SK-N-SH (cell line): ENCODE measurements at regions not wholly inside any gene's neighbourhood (a gene's known extent, or its start where the extent isn't known, plus 50 kb on each side); places are given as distances from the start of the nearest gene placed in this dataset.

Experiments
- CTCF ChIA-PET: fragments of 300-600, 350-600 bp; formaldehyde crosslinking; extraction: SDS; loops from one replicate; lab custom pipeline; 2021; lab: Yijun Ruan, JAX
- POLR2A ChIA-PET: fragments of 350-600 bp; sonication (Branson Sonifier 250); formaldehyde crosslinking; extraction: SDS; loops from one replicate; lab custom pipeline; 2020; ENCODE audit warnings: antibody characterized with exemption, inconsistent platforms; lab: Yijun Ruan, JAX
- DNase-seq: peaks from one replicate; pipeline ENCODE4 v3.0.0; 2012
- H2AFZ ChIP-seq: fragments of 200-600 bp; sonication (generic); 2 replicates; pipeline ENCODE4 v1.8.1; 2016; ENCODE audit warnings: antibody characterized with exemption, mild to moderate bottlenecking, low read depth
- H3F3A ChIP-seq: fragments of 200-600 bp; sonication (generic); replicated peaks from 2 replicates; pipeline ENCODE3; 2016; ENCODE audit warnings: antibody characterized with exemption, mild to moderate bottlenecking; ENCODE audit not compliant: insufficient read depth
- H3K27ac ChIP-seq, 2 experiments: fragments of 200-500 bp in 1 of 2; fragments of 200-600 bp in 1 of 2; sonication (Bioruptor generic) in 1 of 2; sonication (generic), shearing (Covaris generic) in 1 of 2; 2 replicates each; pipeline versions ENCODE4 v1.5.1 to v1.6.1; 2014 to 2016; ENCODE audit warnings: low read depth in 2 of 2, inconsistent platforms in 1 of 2, low read length in 1 of 2, mild to moderate bottlenecking in 1 of 2, mixed read lengths in 1 of 2
- H3K27me3 ChIP-seq: fragments of 200-600 bp; sonication (generic), shearing (Covaris generic); 2 replicates; pipeline ENCODE4 v1.6.1; 2016; ENCODE audit warnings: mixed run types; ENCODE audit not compliant: insufficient read depth
- H3K36me3 ChIP-seq, 2 experiments: fragments of 200-500 bp in 1 of 2; fragments of 200-600 bp in 1 of 2; sonication (Bioruptor generic) in 1 of 2; sonication (generic) in 1 of 2; replicated peaks in 1 of 2; 2 replicates each; pipeline versions ENCODE3 to v1.5.1; 2014 to 2016; ENCODE audit warnings: low read length in 1 of 2, mild to moderate bottlenecking in 1 of 2; ENCODE audit not compliant: insufficient read depth in 2 of 2, control insufficient read depth in 1 of 2
- H3K4me1 ChIP-seq, 2 experiments: fragments of 200-500 bp in 1 of 2; fragments of 200-600 bp in 1 of 2; sonication (Bioruptor generic) in 1 of 2; sonication (generic), shearing (Covaris generic) in 1 of 2; 2 replicates each; pipeline versions ENCODE4 v1.5.1 to v1.6.1; 2014 to 2016; ENCODE audit warnings: low read depth in 1 of 2, low read length in 1 of 2, mixed run types in 1 of 2; ENCODE audit not compliant: insufficient read depth in 2 of 2, control insufficient read depth in 1 of 2
- H3K4me2 ChIP-seq: fragments of 200-600 bp; sonication (generic), shearing (Covaris generic); 2 replicates; pipeline ENCODE4 v1.6.1; 2017; ENCODE audit warnings: mixed run types
- H3K4me3 ChIP-seq, 2 experiments: fragments of 200-500 bp in 1 of 2; fragments of 200-600 bp in 1 of 2; sonication (Bioruptor generic) in 1 of 2; sonication (generic), shearing (Covaris generic) in 1 of 2; 2 replicates each; pipeline versions ENCODE4 v1.5.1 to v1.8.1; 2014 to 2016; ENCODE audit warnings: low read depth in 2 of 2, inconsistent platforms in 1 of 2, low read length in 1 of 2, mild to moderate bottlenecking in 1 of 2, mixed read lengths in 1 of 2, moderate library complexity in 1 of 2
- H3K79me2 ChIP-seq: fragments of 200-600 bp; sonication (generic); 2 replicates; pipeline ENCODE4 v1.8.1; 2017; ENCODE audit warnings: mild to moderate bottlenecking; ENCODE audit not compliant: insufficient read depth
- H3K9ac ChIP-seq: fragments of 200-600 bp; sonication (generic); 2 replicates; pipeline ENCODE4 v1.6.1; 2017; ENCODE audit warnings: mixed run types
- H3K9me2 ChIP-seq: fragments of 200-600 bp; sonication (generic); 2 replicates; pipeline ENCODE4 v1.6.1; 2017; ENCODE audit warnings: mixed run types
- H3K9me3 ChIP-seq: fragments of 200-600 bp; sonication (generic); 2 replicates; pipeline ENCODE4 v1.6.1; 2017; ENCODE audit warnings: mixed run types, mild to moderate bottlenecking, moderate library complexity
- H4K20me1 ChIP-seq: fragments of 200-600 bp; sonication (generic); 2 replicates; pipeline ENCODE4 v1.6.1; 2017; ENCODE audit warnings: mild to moderate bottlenecking, mixed run types; ENCODE audit not compliant: insufficient read depth
- CHD2 ChIP-seq: fragments of 150-350 bp; IDR thresholded peaks from 2 replicates; pipeline ENCODE4 v1.6.1; 2018; ENCODE audit warnings: low read length; ENCODE audit not compliant: partially characterized antibody
- ELF1 ChIP-seq: IDR thresholded peaks from 2 replicates; pipeline ENCODE4 v1.4.0; 2012
- EZH2phosphoT487 ChIP-seq: fragments of 200-600 bp; sonication (generic); IDR thresholded peaks from 2 replicates; pipeline ENCODE4 v1.6.1; 2017; ENCODE audit warnings: low read depth, mixed run types, mild to moderate bottlenecking, antibody characterized with exemption, moderate library complexity, borderline replicate concordance
- FOSL2 ChIP-seq: IDR thresholded peaks from 2 replicates; pipeline ENCODE4 v1.4.0; 2012; ENCODE audit warnings: low read depth, mild to moderate bottlenecking, moderate library complexity, borderline replicate concordance
- FOXJ3 ChIP-seq: sonication (generic); formaldehyde crosslinking; IDR thresholded peaks from 2 replicates; pipeline ENCODE4 v1.5.1; 2020; ENCODE audit warnings: mild to moderate bottlenecking, missing genetic modification reagents
- JUND ChIP-seq: IDR thresholded peaks from 2 replicates; pipeline ENCODE4 v1.4.0; 2012
- MAX ChIP-seq: IDR thresholded peaks from 2 replicates; pipeline ENCODE4 v1.4.0; 2012; ENCODE audit warnings: low read depth
- MEF2A ChIP-seq: IDR thresholded peaks from 2 replicates; pipeline ENCODE4 v1.4.0; 2012; ENCODE audit warnings: low read depth, borderline replicate concordance
- MXI1 ChIP-seq: IDR thresholded peaks from 2 replicates; pipeline ENCODE4 v1.6.1; 2012; ENCODE audit warnings: mild to moderate bottlenecking, low read depth, low read length, improper control_type of control experiment
- PBX3 ChIP-seq: IDR thresholded peaks from 2 replicates; pipeline ENCODE4; 2012
- POLR2AphosphoS5 ChIP-seq: IDR thresholded peaks from 2 replicates; pipeline ENCODE4 v1.6.1; 2012; ENCODE audit warnings: low read depth, low read length
- RFX5 ChIP-seq: IDR thresholded peaks from 2 replicates; pipeline ENCODE4 v1.6.1; 2012; ENCODE audit warnings: mild to moderate bottlenecking, improper control_type of control experiment, low read length
- RXRA ChIP-seq: IDR thresholded peaks from 2 replicates; pipeline ENCODE4 v1.4.0; 2012; ENCODE audit warnings: low read depth, mild to moderate bottlenecking, borderline replicate concordance
- SIN3A ChIP-seq: IDR thresholded peaks from 2 replicates; pipeline ENCODE4 v1.6.1; 2012; ENCODE audit warnings: low read depth, mild to moderate bottlenecking, low read length, moderate library complexity, borderline replicate concordance
- TCF12 ChIP-seq: IDR thresholded peaks from 2 replicates; pipeline ENCODE4 v1.4.0; 2012
- TEAD4 ChIP-seq: IDR thresholded peaks from 2 replicates; pipeline ENCODE4 v1.4.0; 2012; ENCODE audit warnings: mild to moderate bottlenecking, borderline replicate concordance; ENCODE audit not compliant: insufficient read depth
- USF2 ChIP-seq: fragments of 150-350 bp; IDR thresholded peaks from 2 replicates; pipeline ENCODE4 v1.6.1; 2017; ENCODE audit warnings: antibody characterized with exemption, low read length, low read depth, borderline replicate concordance
- WGBS: methylation state at CpG from one replicate; pipeline ENCODE4 v1.1.6; 2017; ENCODE audit warnings: low lambda C conversion rate; 5-methylcytosine and 5-hydroxymethylcytosine counted together
- TF ChIP-seq, protein P1 (sequence below): IDR thresholded peaks from 2 replicates; pipeline ENCODE4 v1.4.0; 2012; ENCODE audit warnings: low read depth, borderline replicate concordance
- TF ChIP-seq, protein P2 (sequence below): IDR thresholded peaks from 2 replicates; pipeline ENCODE4 v1.6.1; 2012; ENCODE audit warnings: mild to moderate bottlenecking, low read depth, low read length, moderate library complexity

DNA sequence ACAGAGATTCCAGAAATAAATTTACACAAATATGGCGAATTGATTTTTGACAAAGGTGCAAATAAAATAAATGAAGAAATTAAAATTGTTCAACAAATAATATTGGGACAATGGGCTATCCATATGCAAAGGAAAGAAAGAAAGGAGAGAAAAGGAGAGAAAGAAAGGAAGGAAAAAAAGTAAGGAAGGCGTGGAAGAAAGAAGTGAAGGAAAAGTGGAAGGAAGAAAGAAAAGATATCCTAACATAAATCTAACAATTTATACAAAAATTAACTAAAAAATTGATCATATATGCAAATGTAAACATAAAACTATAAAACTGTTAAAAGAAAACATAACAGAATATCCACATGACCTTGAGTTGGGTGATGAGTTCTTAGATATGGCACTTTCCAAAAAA, 78.7 kb upstream of the ZNF184 start:
- POLR2A ChIA-PET, result no interaction called here
- no peak for TF ChIP-seq TCF12
- TF ChIP-seq JUND, result no peak
- TF ChIP-seq TEAD4, result no peak
- H3K36me3 ChIP-seq, result no peaks in the 10 kb centered on the region

DNA sequence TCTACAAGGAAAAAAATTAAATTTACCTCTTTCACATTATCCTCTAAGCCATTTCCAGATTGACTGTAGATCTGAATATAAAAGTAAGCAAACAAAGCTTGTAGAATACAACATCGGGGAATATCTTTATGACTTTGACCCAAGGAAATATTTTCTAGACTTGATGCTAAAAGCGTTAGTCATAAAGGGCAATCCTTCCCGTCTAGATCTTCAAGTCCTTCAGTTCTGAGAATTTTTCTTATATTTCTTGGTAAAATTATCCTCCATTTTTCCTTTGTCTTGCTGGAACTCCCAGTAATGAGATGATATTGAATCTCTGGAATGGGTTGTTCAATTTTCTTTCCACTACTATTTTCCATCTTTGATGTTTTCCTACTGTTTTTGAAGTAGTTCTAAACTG, 77.8 kb upstream of the ZNF184 start:
- no peaks in the 10 kb centered on the region for H3K36me3 ChIP-seq
- no peak overlapping the region for H3K4me2 ChIP-seq
- no peaks in the 10 kb centered on the region for H3K4me1 ChIP-seq
- no peak overlapping the region for H3K9ac ChIP-seq
- ChIA-PET CTCF (no interaction called here), POLR2A (no interaction called here)
- H3K9me2 ChIP-seq, result no peaks in the 10 kb centered on the region
- no peaks in the 10 kb centered on the region for H4K20me1 ChIP-seq
- DNase-seq, result no peak
- WGBS, result 2% methylated on average over 3 of the region's 3 CpGs
- no peak overlapping the region for H2AFZ ChIP-seq
- no peaks in the 10 kb centered on the region for H3F3A ChIP-seq
- H3K27ac ChIP-seq, result no peak overlapping the region
- H3K27me3 ChIP-seq, result peaks cover 47% of the 10 kb centered on the region; the same call in 1 of the 2 replicates
- no peaks in the 10 kb centered on the region for H3K9me3 ChIP-seq
- H3K79me2 ChIP-seq, result no peaks in the 10 kb centered on the region
- H3K4me3 ChIP-seq, result no peak overlapping the region
- TF ChIP-seq JUND, result no peak
- TF ChIP-seq, protein P1, sequence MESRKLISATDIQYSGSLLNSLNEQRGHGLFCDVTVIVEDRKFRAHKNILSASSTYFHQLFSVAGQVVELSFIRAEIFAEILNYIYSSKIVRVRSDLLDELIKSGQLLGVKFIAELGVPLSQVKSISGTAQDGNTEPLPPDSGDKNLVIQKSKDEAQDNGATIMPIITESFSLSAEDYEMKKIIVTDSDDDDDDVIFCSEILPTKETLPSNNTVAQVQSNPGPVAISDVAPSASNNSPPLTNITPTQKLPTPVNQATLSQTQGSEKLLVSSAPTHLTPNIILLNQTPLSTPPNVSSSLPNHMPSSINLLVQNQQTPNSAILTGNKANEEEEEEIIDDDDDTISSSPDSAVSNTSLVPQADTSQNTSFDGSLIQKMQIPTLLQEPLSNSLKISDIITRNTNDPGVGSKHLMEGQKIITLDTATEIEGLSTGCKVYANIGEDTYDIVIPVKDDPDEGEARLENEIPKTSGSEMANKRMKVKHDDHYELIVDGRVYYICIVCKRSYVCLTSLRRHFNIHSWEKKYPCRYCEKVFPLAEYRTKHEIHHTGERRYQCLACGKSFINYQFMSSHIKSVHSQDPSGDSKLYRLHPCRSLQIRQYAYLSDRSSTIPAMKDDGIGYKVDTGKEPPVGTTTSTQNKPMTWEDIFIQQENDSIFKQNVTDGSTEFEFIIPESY, result no peak
- no peak for TF ChIP-seq MEF2A
- no peak for TF ChIP-seq SIN3A
- TF ChIP-seq CHD2, result no peak
- no peak for TF ChIP-seq MAX
- TF ChIP-seq RFX5, result no peak
- TF ChIP-seq FOSL2, result no peak
- TF ChIP-seq RXRA, result no peak
- TF ChIP-seq POLR2AphosphoS5, result no peak
- no peak for TF ChIP-seq PBX3
- TF ChIP-seq FOXJ3 (CRISPR knock-in tag), result no peak
- no peak for TF ChIP-seq ELF1
- TF ChIP-seq MXI1, result no peak
- TF ChIP-seq USF2, result no peak
- TF ChIP-seq, protein P2, sequence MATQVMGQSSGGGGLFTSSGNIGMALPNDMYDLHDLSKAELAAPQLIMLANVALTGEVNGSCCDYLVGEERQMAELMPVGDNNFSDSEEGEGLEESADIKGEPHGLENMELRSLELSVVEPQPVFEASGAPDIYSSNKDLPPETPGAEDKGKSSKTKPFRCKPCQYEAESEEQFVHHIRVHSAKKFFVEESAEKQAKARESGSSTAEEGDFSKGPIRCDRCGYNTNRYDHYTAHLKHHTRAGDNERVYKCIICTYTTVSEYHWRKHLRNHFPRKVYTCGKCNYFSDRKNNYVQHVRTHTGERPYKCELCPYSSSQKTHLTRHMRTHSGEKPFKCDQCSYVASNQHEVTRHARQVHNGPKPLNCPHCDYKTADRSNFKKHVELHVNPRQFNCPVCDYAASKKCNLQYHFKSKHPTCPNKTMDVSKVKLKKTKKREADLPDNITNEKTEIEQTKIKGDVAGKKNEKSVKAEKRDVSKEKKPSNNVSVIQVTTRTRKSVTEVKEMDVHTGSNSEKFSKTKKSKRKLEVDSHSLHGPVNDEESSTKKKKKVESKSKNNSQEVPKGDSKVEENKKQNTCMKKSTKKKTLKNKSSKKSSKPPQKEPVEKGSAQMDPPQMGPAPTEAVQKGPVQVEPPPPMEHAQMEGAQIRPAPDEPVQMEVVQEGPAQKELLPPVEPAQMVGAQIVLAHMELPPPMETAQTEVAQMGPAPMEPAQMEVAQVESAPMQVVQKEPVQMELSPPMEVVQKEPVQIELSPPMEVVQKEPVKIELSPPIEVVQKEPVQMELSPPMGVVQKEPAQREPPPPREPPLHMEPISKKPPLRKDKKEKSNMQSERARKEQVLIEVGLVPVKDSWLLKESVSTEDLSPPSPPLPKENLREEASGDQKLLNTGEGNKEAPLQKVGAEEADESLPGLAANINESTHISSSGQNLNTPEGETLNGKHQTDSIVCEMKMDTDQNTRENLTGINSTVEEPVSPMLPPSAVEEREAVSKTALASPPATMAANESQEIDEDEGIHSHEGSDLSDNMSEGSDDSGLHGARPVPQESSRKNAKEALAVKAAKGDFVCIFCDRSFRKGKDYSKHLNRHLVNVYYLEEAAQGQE, result no peak
- TF ChIP-seq EZH2phosphoT487, result no peak

More for the DNA sequence above, 78.7 kb upstream of the ZNF184 start:
- no peaks in the 10 kb centered on the region for H3K9me3 ChIP-seq
- no peak overlapping the region for H3K4me3 ChIP-seq
- no peaks in the 10 kb centered on the region for H4K20me1 ChIP-seq
- no peaks in the 10 kb centered on the region for H3K79me2 ChIP-seq
- H3K27me3 ChIP-seq, result peaks cover 42% of the 10 kb centered on the region
- H2AFZ ChIP-seq, result no peak overlapping the region
- WGBS, result 20% methylated on average over 2 of the region's 2 CpGs
- H3K9me2 ChIP-seq, result no peaks in the 10 kb centered on the region
- H3F3A ChIP-seq, result no peaks in the 10 kb centered on the region
- no peak overlapping the region for H3K9ac ChIP-seq
- no peak overlapping the region for H3K4me2 ChIP-seq
- H3K27ac ChIP-seq, result no peak overlapping the region
- H3K4me1 ChIP-seq, result no peaks in the 10 kb centered on the region
- no peak for DNase-seq
- CTCF ChIA-PET, result no interaction called here
